ENCODE measurements at regions not wholly inside any gene's neighbourhood (a gene's known extent, or its start where the extent isn't known, plus 50 kb on each side); places are given as distances from the start of the nearest gene placed in this dataset.

GRCh38 chr16:59328961-59329360 is 594.8 kb upstream of the GOT2 start:
- TF ChIP-seq, protein P1, sequence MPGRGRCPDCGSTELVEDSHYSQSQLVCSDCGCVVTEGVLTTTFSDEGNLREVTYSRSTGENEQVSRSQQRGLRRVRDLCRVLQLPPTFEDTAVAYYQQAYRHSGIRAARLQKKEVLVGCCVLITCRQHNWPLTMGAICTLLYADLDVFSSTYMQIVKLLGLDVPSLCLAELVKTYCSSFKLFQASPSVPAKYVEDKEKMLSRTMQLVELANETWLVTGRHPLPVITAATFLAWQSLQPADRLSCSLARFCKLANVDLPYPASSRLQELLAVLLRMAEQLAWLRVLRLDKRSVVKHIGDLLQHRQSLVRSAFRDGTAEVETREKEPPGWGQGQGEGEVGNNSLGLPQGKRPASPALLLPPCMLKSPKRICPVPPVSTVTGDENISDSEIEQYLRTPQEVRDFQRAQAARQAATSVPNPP (CRISPR knock-in tag; IDR thresholded peaks at IDR 0.05): no peak
- no peak for TF ChIP-seq ZNF142 (CRISPR knock-in tag; IDR thresholded peaks at IDR 0.05)
- TF ChIP-seq ZNF124 (CRISPR knock-in tag; IDR thresholded peaks at IDR 0.05): no peak
- TF ChIP-seq HCFC1 (IDR thresholded peaks at IDR 0.05; ENCODE audit: low read depth, low read length): no peak
- no peak for TF ChIP-seq POLR2AphosphoS2 (IDR thresholded peaks at IDR 0.05; ENCODE audit: low read depth, low read length)
- TF ChIP-seq EHMT2 (IDR thresholded peaks at IDR 0.05; ENCODE audit: borderline replicate concordance, low read depth, low read length): no peak
- no peak for TF ChIP-seq ZNF670 (CRISPR knock-in tag; IDR thresholded peaks at IDR 0.05; ENCODE audit: borderline replicate concordance)
- no peak for TF ChIP-seq BCL6 (CRISPR knock-in tag; IDR thresholded peaks at IDR 0.05)
- no peak for TF ChIP-seq ZFP36 (IDR thresholded peaks at IDR 0.05; ENCODE audit: borderline replicate concordance, low read depth, low read length, partially characterized antibody)
- no peak for TF ChIP-seq EP300 (IDR thresholded peaks at IDR 0.05; ENCODE audit: low read depth in 2 of 2, low read length in 2 of 2)
- no peak for TF ChIP-seq EP300 (CRISPR knock-in tag; IDR thresholded peaks at IDR 0.05; ENCODE audit: borderline replicate concordance)
- no peak for TF ChIP-seq ZNF33A (CRISPR knock-in tag; IDR thresholded peaks at IDR 0.05; ENCODE audit: borderline replicate concordance)

Measured in HepG2 (cell line).